Natural killer cell (primary cell): ENCODE measurements at regions not wholly inside any gene's neighbourhood (a gene's known extent, or its start where the extent isn't known, plus 50 kb on each side); places are given as distances from the start of the nearest gene placed in this dataset.

Experiments used
- ATAC-seq, 3 donors: fragments of 150-1000 bp in 2 of 3; fragments of 200-7000 bp in 1 of 3; cut with Tn5 transposase; 1 replicate in 1 of 3; 2 replicates in 2 of 3; pipeline ENCODE4 v1.10.0; 2021; ENCODE audit warnings: mild to moderate bottlenecking in 2 of 3, moderate library complexity in 2 of 3
- DNase-seq, 2 donors: peaks; one replicate each; pipeline versions ENCODE4 v3.0.0 to v3.0.0-alpha.2; 2013 to 2021; ENCODE audit warnings: mixed read lengths in 1 of 2
- H3K27ac ChIP-seq: one replicate; pipeline ENCODE4 v1.5.1; 2013; ENCODE audit warnings: mild to moderate bottlenecking, low read length
- H3K27me3 ChIP-seq: one replicate; pipeline ENCODE4 v1.6.1; 2013; ENCODE audit warnings: low read length; ENCODE audit not compliant: control insufficient read depth, insufficient read depth
- H3K36me3 ChIP-seq: one replicate; pipeline ENCODE4 v1.6.1; 2013; ENCODE audit warnings: low read length; ENCODE audit not compliant: control insufficient read depth, insufficient read depth
- H3K4me1 ChIP-seq: one replicate; pipeline ENCODE4 v1.6.1; 2013; ENCODE audit warnings: low read length; ENCODE audit not compliant: control insufficient read depth, insufficient read depth
- H3K4me3 ChIP-seq: one replicate; pipeline ENCODE4 v1.5.1; 2013; ENCODE audit warnings: low read length
- H3K9me3 ChIP-seq: one replicate; pipeline ENCODE4 v1.6.1; 2013; ENCODE audit warnings: low read length; ENCODE audit not compliant: control insufficient read depth, insufficient read depth
- H3K27ac Mint-ChIP-seq, 2 donors: one replicate each; pipeline ENCODE4 v1.8.0; 2022; ENCODE audit warnings: mild to moderate bottlenecking in 2 of 2, mixed read lengths in 2 of 2, moderate library complexity in 1 of 2
- H3K27me3 Mint-ChIP-seq, 2 donors: one replicate each; pipeline ENCODE4 v1.8.0; 2022; ENCODE audit warnings: low read depth in 2 of 2, mixed read lengths in 2 of 2
- H3K36me3 Mint-ChIP-seq: one replicate; pipeline ENCODE4 v1.8.0; 2022; ENCODE audit warnings: mixed read lengths
- H3K4me1 Mint-ChIP-seq, 2 donors: one replicate each; pipeline ENCODE4 v1.8.0; 2022; ENCODE audit warnings: mixed read lengths in 2 of 2
- H3K4me3 Mint-ChIP-seq: one replicate; pipeline ENCODE4 v1.8.0; 2022; ENCODE audit warnings: mild to moderate bottlenecking, moderate library complexity, mixed read lengths
- H3K9me3 Mint-ChIP-seq, 2 donors: one replicate each; pipeline ENCODE4 v1.8.0; 2022; ENCODE audit warnings: mixed read lengths in 2 of 2
- WGBS: methylation state at CpG from one replicate; pipeline ENCODE4 v1.1.7; 2013; ENCODE audit warnings: missing lambda C conversion rate; ENCODE audit not compliant: insufficient coverage; 5-methylcytosine and 5-hydroxymethylcytosine counted together
- intact Hi-C: fragments of 100-400 bp; cut with micrococcal nuclease; formaldehyde crosslinking; loops from one replicate; pipeline ENCODE4 v1.14.2; 2022
- TF ChIP-seq, protein P1 (sequence below): fragments of 200-600 bp; IDR thresholded peaks from one replicate; pipeline ENCODE4 v1.8.0; 2022; ENCODE audit warnings: antibody characterized with exemption

GRCh38 chr18:78896111-78896905 is 83.3 kb upstream of the SALL3 start:
- H3K27ac Mint-ChIP-seq, result no peak overlapping the region
- Histone ChIP-seq H3K4me3 (no peak overlapping the region), H3K27me3 (no peaks in the 10 kb centered on the region), H3K4me1 (no peaks in the 10 kb centered on the region), H3K9me3 (no peaks in the 10 kb centered on the region), H3K27ac (no peak overlapping the region), H3K36me3 (no peaks in the 10 kb centered on the region)
- TF ChIP-seq, protein P1, sequence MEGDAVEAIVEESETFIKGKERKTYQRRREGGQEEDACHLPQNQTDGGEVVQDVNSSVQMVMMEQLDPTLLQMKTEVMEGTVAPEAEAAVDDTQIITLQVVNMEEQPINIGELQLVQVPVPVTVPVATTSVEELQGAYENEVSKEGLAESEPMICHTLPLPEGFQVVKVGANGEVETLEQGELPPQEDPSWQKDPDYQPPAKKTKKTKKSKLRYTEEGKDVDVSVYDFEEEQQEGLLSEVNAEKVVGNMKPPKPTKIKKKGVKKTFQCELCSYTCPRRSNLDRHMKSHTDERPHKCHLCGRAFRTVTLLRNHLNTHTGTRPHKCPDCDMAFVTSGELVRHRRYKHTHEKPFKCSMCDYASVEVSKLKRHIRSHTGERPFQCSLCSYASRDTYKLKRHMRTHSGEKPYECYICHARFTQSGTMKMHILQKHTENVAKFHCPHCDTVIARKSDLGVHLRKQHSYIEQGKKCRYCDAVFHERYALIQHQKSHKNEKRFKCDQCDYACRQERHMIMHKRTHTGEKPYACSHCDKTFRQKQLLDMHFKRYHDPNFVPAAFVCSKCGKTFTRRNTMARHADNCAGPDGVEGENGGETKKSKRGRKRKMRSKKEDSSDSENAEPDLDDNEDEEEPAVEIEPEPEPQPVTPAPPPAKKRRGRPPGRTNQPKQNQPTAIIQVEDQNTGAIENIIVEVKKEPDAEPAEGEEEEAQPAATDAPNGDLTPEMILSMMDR, result no peak
- no peak for DNase-seq
- H3K4me1 Mint-ChIP-seq, result no peaks in the 10 kb centered on the region
- no peaks in the 10 kb centered on the region for H3K36me3 Mint-ChIP-seq
- ATAC-seq, result no peak
- intact Hi-C loops, result no loop called here
- H3K4me3 Mint-ChIP-seq, result no peak overlapping the region
- WGBS, result 92% methylated on average over 22 of the region's 22 CpGs
- H3K27me3 Mint-ChIP-seq, result peaks cover 0 to 17% of the 10 kb centered on the region in 2 donors
- H3K9me3 Mint-ChIP-seq, result no peaks in the 10 kb centered on the region

DNA sequence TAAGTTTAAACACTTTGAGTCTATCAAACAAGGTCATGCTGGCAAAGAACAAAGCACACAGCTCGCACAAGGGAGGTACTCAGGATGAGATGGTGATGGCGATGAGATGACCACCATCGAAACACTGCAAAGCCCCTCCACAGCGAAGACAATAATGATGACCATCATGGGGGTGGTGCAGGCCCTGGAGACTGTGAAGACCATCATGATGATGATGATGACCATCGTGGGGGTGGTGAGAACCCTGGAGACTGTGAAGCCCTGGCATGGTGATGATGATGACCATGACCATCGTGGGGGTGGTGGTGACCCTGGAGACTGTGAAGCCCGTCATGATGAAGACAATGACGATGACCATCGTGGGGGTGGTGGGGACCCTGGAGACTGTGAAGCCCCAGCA is 81.6 kb upstream of the SALL3 start:
- Histone ChIP-seq H3K36me3 (no peaks in the 10 kb centered on the region), H3K27ac (no peak overlapping the region), H3K4me3 (no peak overlapping the region), H3K4me1 (no peaks in the 10 kb centered on the region), H3K9me3 (no peaks in the 10 kb centered on the region), H3K27me3 (no peaks in the 10 kb centered on the region)
- TF ChIP-seq, protein P1, result no peak
- Mint-ChIP-seq H3K4me3 (no peak overlapping the region), H3K27me3 (peaks cover 8 to 22% of the 10 kb centered on the region in 2 donors), H3K4me1 (peaks cover 0 to 7% of the 10 kb centered on the region in 2 donors), H3K36me3 (no peaks in the 10 kb centered on the region), H3K9me3 (no peaks in the 10 kb centered on the region), H3K27ac (no peak overlapping the region)
- WGBS, result 84% methylated on average over 9 of the region's 9 CpGs
- intact Hi-C loops, result no loop called here
- DNase-seq (no peak), ATAC-seq (no peak)

DNA sequence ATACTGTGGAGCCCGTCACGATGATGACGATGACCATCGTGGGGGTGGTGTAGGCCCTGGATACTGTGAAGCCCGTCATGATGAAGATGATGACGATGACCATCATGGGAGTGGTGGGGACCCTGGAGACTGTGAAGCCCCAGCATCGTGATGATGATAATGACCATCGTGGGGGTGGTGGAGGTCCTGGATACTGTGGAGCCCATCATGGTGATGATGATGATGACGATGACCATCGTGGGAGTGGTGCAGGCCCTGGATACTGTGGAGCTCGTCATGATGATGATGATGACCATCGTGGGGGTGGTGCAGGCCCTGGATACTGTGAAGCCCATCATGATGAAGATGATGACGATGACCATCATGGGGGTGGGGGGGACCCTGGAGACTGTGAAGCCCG is 81.0 kb upstream of the SALL3 start:
- Histone ChIP-seq H3K9me3 (no peaks in the 10 kb centered on the region), H3K27me3 (no peaks in the 10 kb centered on the region), H3K4me1 (no peaks in the 10 kb centered on the region), H3K27ac (no peak overlapping the region), H3K4me3 (no peak overlapping the region), H3K36me3 (no peaks in the 10 kb centered on the region)
- Mint-ChIP-seq H3K4me3 (no peak overlapping the region), H3K9me3 (no peaks in the 10 kb centered on the region), H3K36me3 (no peaks in the 10 kb centered on the region), H3K27me3 (peaks cover 8 to 24% of the 10 kb centered on the region in 2 donors), H3K27ac (no peak overlapping the region), H3K4me1 (peaks cover 0 to 7% of the 10 kb centered on the region in 2 donors)
- TF ChIP-seq, protein P1, result no peak
- ATAC-seq (no peak), DNase-seq (no peak)
- intact Hi-C loops, result no loop called here
- 89% methylated on average over 14 of the region's 14 CpGs for WGBS

DNA sequence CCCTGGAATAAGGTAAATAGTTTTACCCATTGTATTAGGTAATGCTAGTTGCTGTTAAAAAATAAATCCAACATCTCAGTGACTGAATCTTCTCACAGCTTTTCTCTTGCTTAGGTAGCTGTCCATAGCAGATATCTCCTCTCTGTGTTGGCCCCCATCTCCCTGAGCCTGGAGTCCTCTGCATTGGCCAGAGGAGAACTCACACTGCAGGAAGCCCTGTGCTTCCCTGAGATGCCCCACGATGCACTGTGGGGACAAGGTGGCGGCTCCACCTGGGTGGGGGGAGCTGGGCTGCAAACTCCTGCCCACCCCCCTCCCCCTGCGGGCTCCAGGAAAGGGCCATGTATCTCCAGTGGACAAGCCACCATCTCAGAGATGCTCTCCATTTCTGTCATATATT is 80.4 kb upstream of the SALL3 start:
- Mint-ChIP-seq H3K36me3 (no peaks in the 10 kb centered on the region), H3K9me3 (no peaks in the 10 kb centered on the region), H3K4me3 (no peak overlapping the region), H3K4me1 (peaks cover 0 to 7% of the 10 kb centered on the region in 2 donors), H3K27ac (no peak overlapping the region), H3K27me3 (peaks cover 8 to 30% of the 10 kb centered on the region in 2 donors)
- Histone ChIP-seq H3K9me3 (no peaks in the 10 kb centered on the region), H3K4me1 (no peaks in the 10 kb centered on the region), H3K27me3 (no peaks in the 10 kb centered on the region), H3K27ac (no peak overlapping the region), H3K36me3 (no peaks in the 10 kb centered on the region), H3K4me3 (no peak overlapping the region)
- 75% methylated on average over 2 of the region's 3 CpGs for WGBS
- TF ChIP-seq, protein P1, result no peak
- DNase-seq, result no peak
- intact Hi-C loops, result no loop called here
- no peak for ATAC-seq
